ENCODE measurements at regions not wholly inside any gene's neighbourhood (a gene's known extent, or its start where the extent isn't known, plus 50 kb on each side); places are given as distances from the start of the nearest gene placed in this dataset.

DNA sequence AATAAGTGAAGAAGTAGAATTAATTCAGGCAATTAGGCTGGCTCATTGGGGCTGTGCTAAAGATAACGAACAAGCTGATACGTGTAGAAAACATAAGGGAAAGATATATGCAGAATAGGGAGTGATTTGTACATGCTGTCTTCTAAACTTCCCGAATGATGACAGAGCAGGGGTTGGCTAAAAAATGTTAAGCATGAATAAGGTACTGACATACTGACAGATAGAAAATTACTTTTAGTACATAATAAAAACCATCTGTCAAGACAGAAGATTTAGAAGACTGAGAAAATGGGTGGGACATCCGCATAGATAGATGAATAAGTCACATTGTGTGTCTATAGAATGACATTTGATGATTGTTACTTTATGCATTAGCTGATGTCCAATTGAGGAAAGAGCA, 158.8 kb upstream of the ZNF804B start:
- Histone ChIP-seq H3K79me2 (ENCODE audit: insufficient read depth, low read length) (no peaks in the 10 kb centered on the region), H4K20me1 (ENCODE audit: control insufficient read depth, insufficient read depth, insufficient read length) (no peaks in the 10 kb centered on the region), H2AK5ac (ENCODE audit: insufficient read length, low read length) (no peak overlapping the region), H2BK20ac (ENCODE audit: low read depth, low read length, poor library complexity, severe bottlenecking) (no peak overlapping the region), H2BK120ac (ENCODE audit: low read depth, low read length, poor library complexity, severe bottlenecking) (no peak overlapping the region), H3K14ac (ENCODE audit: insufficient read depth, low read length) (no peak overlapping the region), H3K56ac (ENCODE audit: insufficient read length, low read depth, low read length) (no peak overlapping the region), H2AFZ (ENCODE audit: low read length) (no peak overlapping the region), H3K9me3 (ENCODE audit: control insufficient read depth, low read depth, low read length) (no peaks in the 10 kb centered on the region), H2BK5ac (ENCODE audit: insufficient read length, low read length) (no peak overlapping the region), H2BK15ac (ENCODE audit: low read depth, low read length) (no peak overlapping the region), H3K27ac (ENCODE audit: insufficient read length, low read depth, low read length) (no peak overlapping the region), H3K79me1 (ENCODE audit: insufficient read depth, low read depth, low read length, poor library complexity, severe bottlenecking) (no peaks in the 10 kb centered on the region), H3K4ac (ENCODE audit: low read depth, low read length) (no peak overlapping the region), H3K4me1 (ENCODE audit: insufficient read depth, low read length) (peaks cover 4% of the 10 kb centered on the region; the same call in 1 of the 2 replicates), H2BK12ac (ENCODE audit: insufficient read length, low read depth, low read length) (no peak overlapping the region), H4K91ac (ENCODE audit: insufficient read length, low read depth, low read length) (no peak overlapping the region), H4K5ac (ENCODE audit: insufficient read length, low read depth, low read length) (no peak overlapping the region), H3K23ac (ENCODE audit: insufficient read length, low read depth, low read length) (no peak overlapping the region), H4K8ac (replicated peaks; ENCODE audit: insufficient read length, low read depth, low read length) (no peak overlapping the region), H3K9ac (ENCODE audit: extremely low read depth, insufficient read length, low read length) (no peak overlapping the region), H3K4me2 (ENCODE audit: insufficient read depth, insufficient read length, low read length) (no peak overlapping the region), H3T11ph (ENCODE audit: low read length) (no peak overlapping the region), H3K23me2 (ENCODE audit: insufficient read length, low read depth, low read length, poor library complexity, severe bottlenecking) (no peaks in the 10 kb centered on the region), H3K27me3 (ENCODE audit: insufficient read depth, low read length) (no peaks in the 10 kb centered on the region), H3K18ac (ENCODE audit: insufficient read length, low read depth, low read length) (no peak overlapping the region)
- WGBS (ENCODE audit: extremely low coverage, insufficient read length, low lambda C conversion rate) = no CpG with 5 or more reads among the region's 4 CpGs
- DNase-seq = no peak
- H3K4me3 Mint-ChIP-seq = no peak overlapping the region
- H3K27me3 Mint-ChIP-seq (ENCODE audit: low read depth) = no peaks in the 10 kb centered on the region
- H3K9me3 Mint-ChIP-seq = peaks cover 0 to 5% of the 10 kb centered on the region in 2 experiments; a peak in 2 of 5 replicates
- TF ChIP-seq, protein P1, sequence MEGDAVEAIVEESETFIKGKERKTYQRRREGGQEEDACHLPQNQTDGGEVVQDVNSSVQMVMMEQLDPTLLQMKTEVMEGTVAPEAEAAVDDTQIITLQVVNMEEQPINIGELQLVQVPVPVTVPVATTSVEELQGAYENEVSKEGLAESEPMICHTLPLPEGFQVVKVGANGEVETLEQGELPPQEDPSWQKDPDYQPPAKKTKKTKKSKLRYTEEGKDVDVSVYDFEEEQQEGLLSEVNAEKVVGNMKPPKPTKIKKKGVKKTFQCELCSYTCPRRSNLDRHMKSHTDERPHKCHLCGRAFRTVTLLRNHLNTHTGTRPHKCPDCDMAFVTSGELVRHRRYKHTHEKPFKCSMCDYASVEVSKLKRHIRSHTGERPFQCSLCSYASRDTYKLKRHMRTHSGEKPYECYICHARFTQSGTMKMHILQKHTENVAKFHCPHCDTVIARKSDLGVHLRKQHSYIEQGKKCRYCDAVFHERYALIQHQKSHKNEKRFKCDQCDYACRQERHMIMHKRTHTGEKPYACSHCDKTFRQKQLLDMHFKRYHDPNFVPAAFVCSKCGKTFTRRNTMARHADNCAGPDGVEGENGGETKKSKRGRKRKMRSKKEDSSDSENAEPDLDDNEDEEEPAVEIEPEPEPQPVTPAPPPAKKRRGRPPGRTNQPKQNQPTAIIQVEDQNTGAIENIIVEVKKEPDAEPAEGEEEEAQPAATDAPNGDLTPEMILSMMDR (conservative IDR thresholded peaks at IDR 0.05) = no peak
- no peak overlapping the region for H3K27ac Mint-ChIP-seq
- H3K4me1 Mint-ChIP-seq = peaks cover 33 to 34% of the 10 kb centered on the region in 2 experiments
- peaks cover 0 to 6% (median 0%) of the 10 kb centered on the region in 3 experiments; a peak in 2 of 7 replicates for H3K36me3 Mint-ChIP-seq (ENCODE audit: insufficient read depth in 1 of 3, low read depth in 3 of 3)
